IPS-15b (cell line): ENCODE measurements at regions not wholly inside any gene's neighbourhood (a gene's known extent, or its start where the extent isn't known, plus 50 kb on each side); places are given as distances from the start of the nearest gene placed in this dataset.

Source experiments
- H3K27me3 ChIP-seq: one replicate; pipeline ENCODE4 v1.6.1; 2013; ENCODE audit warnings: low read length; ENCODE audit not compliant: control insufficient read depth, insufficient read depth
- H3K36me3 ChIP-seq: one replicate; pipeline ENCODE4 v1.6.1; 2013; ENCODE audit warnings: low read length; ENCODE audit not compliant: control insufficient read depth, insufficient read depth
- H3K4me1 ChIP-seq: one replicate; pipeline ENCODE4 v1.6.1; 2013; ENCODE audit warnings: mild to moderate bottlenecking, low read length; ENCODE audit not compliant: control insufficient read depth, insufficient read depth
- H3K4me3 ChIP-seq: one replicate; pipeline ENCODE4 v1.5.1; 2013; ENCODE audit warnings: low read depth, low read length
- H3K9ac ChIP-seq: one replicate; pipeline ENCODE4 v1.6.1; 2013; ENCODE audit warnings: low read depth, mild to moderate bottlenecking, low read length
- H3K9me3 ChIP-seq: one replicate; pipeline ENCODE4 v1.6.1; 2013; ENCODE audit warnings: mild to moderate bottlenecking, low read length; ENCODE audit not compliant: control insufficient read depth, insufficient read depth

- Histone ChIP-seq H3K9ac (no peak overlapping the region), H3K9me3 (no peaks in the 10 kb centered on the region), H3K27me3 (no peaks in the 10 kb centered on the region), H3K36me3 (no peaks in the 10 kb centered on the region), H3K4me1 (no peaks in the 10 kb centered on the region), H3K4me3 (no peak overlapping the region)
These were observed 1089.4 kb upstream of the C9orf72 start for GRCh38 chr9:28662675-28663074.

DNA sequence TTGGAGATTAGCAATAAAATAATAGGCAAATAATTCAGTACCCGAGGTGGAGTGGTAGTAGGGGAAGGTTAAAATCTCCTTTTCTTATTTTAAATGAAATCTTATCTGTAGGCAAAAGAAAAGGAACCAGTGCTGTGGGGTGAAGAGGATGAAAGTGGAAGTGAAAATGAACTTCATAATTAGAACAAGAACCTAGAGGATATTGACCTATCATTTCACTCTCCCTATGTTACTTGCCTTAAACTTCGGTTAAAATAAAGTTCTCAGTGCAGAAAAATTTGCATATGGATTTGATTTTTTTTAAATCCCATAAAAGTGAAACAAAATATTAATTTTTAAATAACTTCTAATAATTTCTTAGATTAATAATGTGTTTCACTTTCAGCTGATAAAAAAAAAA lies 1094.9 kb upstream of the C9orf72 start:
- H3K27me3 ChIP-seq = no peaks in the 10 kb centered on the region
- H3K4me3 ChIP-seq = no peak overlapping the region
- no peaks in the 10 kb centered on the region for H3K9me3 ChIP-seq
- no peak overlapping the region for H3K9ac ChIP-seq
- no peaks in the 10 kb centered on the region for H3K4me1 ChIP-seq
- no peaks in the 10 kb centered on the region for H3K36me3 ChIP-seq

GRCh38 chr9:28671000-28671399 lies 1097.7 kb upstream of the C9orf72 start:
- no peaks in the 10 kb centered on the region for H3K27me3 ChIP-seq
- H3K36me3 ChIP-seq = no peaks in the 10 kb centered on the region
- no peaks in the 10 kb centered on the region for H3K4me1 ChIP-seq
- no peak overlapping the region for H3K4me3 ChIP-seq
- H3K9ac ChIP-seq = no peak overlapping the region
- H3K9me3 ChIP-seq = no peaks in the 10 kb centered on the region

GRCh38 chr9:28678097-28678496 lies 1104.8 kb upstream of the C9orf72 start:
- Histone ChIP-seq H3K36me3 (no peaks in the 10 kb centered on the region), H3K9ac (no peak overlapping the region), H3K9me3 (no peaks in the 10 kb centered on the region), H3K4me1 (no peaks in the 10 kb centered on the region), H3K4me3 (no peak overlapping the region), H3K27me3 (no peaks in the 10 kb centered on the region)

DNA sequence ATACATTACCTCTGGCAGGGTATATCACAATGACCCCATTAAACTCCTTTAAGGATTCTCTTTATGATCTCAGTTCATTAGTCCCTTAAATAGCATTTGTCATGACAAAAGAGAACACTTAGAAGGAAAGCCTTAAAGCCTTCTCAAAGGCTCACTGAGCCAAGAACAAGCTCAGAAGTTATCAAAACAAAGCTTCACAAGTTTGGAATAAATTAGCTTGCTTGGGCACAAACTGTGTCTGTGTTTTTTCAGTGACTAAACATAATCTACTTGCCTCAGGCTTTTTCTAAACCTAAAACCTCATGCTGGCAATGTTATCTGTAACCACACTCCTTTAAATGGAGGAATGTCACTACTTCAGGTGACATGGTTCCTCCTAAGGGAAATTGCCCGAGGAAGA lies 1114.9 kb upstream of the C9orf72 start:
- Histone ChIP-seq H3K9me3 (no peaks in the 10 kb centered on the region), H3K4me1 (peaks cover 8% of the 10 kb centered on the region), H3K4me3 (no peak overlapping the region), H3K27me3 (no peaks in the 10 kb centered on the region), H3K9ac (no peak overlapping the region), H3K36me3 (no peaks in the 10 kb centered on the region)

GRCh38 chr9:28692012-28692411 lies 1118.7 kb upstream of the C9orf72 start:
- Histone ChIP-seq H3K4me1 (peaks cover 8% of the 10 kb centered on the region), H3K4me3 (no peak overlapping the region), H3K27me3 (no peaks in the 10 kb centered on the region), H3K36me3 (no peaks in the 10 kb centered on the region), H3K9ac (no peak overlapping the region), H3K9me3 (no peaks in the 10 kb centered on the region)

GRCh38 chr9:28696960-28697359 lies 1123.7 kb upstream of the C9orf72 start:
- H3K4me1 ChIP-seq = no peaks in the 10 kb centered on the region
- H3K4me3 ChIP-seq = no peak overlapping the region
- H3K27me3 ChIP-seq = no peaks in the 10 kb centered on the region
- peaks cover 4% of the 10 kb centered on the region for H3K9me3 ChIP-seq
- no peak overlapping the region for H3K9ac ChIP-seq
- H3K36me3 ChIP-seq = no peaks in the 10 kb centered on the region

DNA sequence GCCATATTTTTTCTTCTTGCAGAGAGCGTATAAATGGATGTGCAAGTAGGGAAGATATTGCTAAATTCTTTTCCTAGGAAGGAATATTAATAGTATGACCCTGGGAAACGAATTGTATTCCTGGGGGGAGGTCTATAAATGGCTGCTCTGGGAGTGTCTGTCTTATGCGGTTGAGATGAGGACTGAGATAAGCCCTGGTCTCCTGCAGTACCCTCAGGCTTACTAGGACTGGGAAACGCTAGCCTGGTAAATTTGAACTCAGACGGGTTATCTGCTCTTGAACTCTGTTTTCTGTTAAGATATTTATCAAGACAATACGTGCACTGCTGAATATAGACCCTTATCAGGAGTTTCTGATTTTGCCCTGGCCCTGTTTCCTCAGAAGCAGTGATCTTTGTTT lies 1126.4 kb upstream of the C9orf72 start:
- no peak overlapping the region for H3K9ac ChIP-seq
- no peaks in the 10 kb centered on the region for H3K4me1 ChIP-seq
- H3K9me3 ChIP-seq = peaks cover 4% of the 10 kb centered on the region
- no peaks in the 10 kb centered on the region for H3K27me3 ChIP-seq
- no peaks in the 10 kb centered on the region for H3K36me3 ChIP-seq
- H3K4me3 ChIP-seq = no peak overlapping the region

GRCh38 chr9:28707616-28708015 lies 1134.3 kb upstream of the C9orf72 start:
- H3K4me1 ChIP-seq = peaks cover 2% of the 10 kb centered on the region
- no peaks in the 10 kb centered on the region for H3K27me3 ChIP-seq
- H3K9me3 ChIP-seq = no peaks in the 10 kb centered on the region
- H3K9ac ChIP-seq = no peak overlapping the region
- no peak overlapping the region for H3K4me3 ChIP-seq
- no peaks in the 10 kb centered on the region for H3K36me3 ChIP-seq

- no peaks in the 10 kb centered on the region for H3K36me3 ChIP-seq
- no peaks in the 10 kb centered on the region for H3K27me3 ChIP-seq
- no peaks in the 10 kb centered on the region for H3K4me1 ChIP-seq
- no peaks in the 10 kb centered on the region for H3K9me3 ChIP-seq
- no peak overlapping the region for H3K4me3 ChIP-seq
- H3K9ac ChIP-seq = no peak overlapping the region
These were observed 1140.9 kb upstream of the C9orf72 start for GRCh38 chr9:28714188-28714587.

GRCh38 chr9:28718226-28718625 lies 1144.9 kb upstream of the C9orf72 start:
- Histone ChIP-seq H3K4me3 (no peak overlapping the region), H3K4me1 (no peaks in the 10 kb centered on the region), H3K36me3 (no peaks in the 10 kb centered on the region), H3K9ac (no peak overlapping the region), H3K27me3 (no peaks in the 10 kb centered on the region), H3K9me3 (no peaks in the 10 kb centered on the region)

DNA sequence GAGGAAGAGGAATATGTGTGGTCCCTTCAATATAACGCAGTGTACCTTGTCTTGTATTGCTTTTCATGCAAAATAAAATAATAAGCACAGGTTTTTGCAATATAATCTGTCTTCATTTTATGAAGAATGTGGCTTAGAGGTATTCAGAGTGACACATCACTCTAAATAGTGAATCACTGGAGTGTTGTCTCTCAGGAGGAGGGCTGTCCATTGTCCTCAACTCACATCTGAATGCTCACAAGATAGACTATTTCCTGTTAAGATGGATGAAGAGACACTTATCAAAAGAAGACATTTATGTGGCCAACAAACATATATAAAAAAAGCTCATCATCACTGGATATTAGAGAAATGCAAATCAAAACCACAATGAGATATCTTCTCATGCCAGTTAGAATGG lies 1147.5 kb upstream of the C9orf72 start:
- Histone ChIP-seq H3K27me3 (no peaks in the 10 kb centered on the region), H3K9ac (no peak overlapping the region), H3K4me1 (no peaks in the 10 kb centered on the region), H3K4me3 (no peak overlapping the region), H3K36me3 (no peaks in the 10 kb centered on the region), H3K9me3 (no peaks in the 10 kb centered on the region)

GRCh38 chr9:28730111-28730510 lies 1156.8 kb upstream of the C9orf72 start:
- Histone ChIP-seq H3K9me3 (no peaks in the 10 kb centered on the region), H3K4me1 (no peaks in the 10 kb centered on the region), H3K4me3 (no peak overlapping the region), H3K27me3 (no peaks in the 10 kb centered on the region), H3K36me3 (no peaks in the 10 kb centered on the region), H3K9ac (no peak overlapping the region)
